ENCODE measurements at regions not wholly inside any gene's neighbourhood (a gene's known extent, or its start where the extent isn't known, plus 50 kb on each side); places are given as distances from the start of the nearest gene placed in this dataset.

- no peak for TF ChIP-seq EP300 (IDR thresholded peaks at IDR 0.05)
- TF ChIP-seq CTCF (IDR thresholded peaks at IDR 0.05), result no peak
Observed at GRCh38 chr18:10190564-10190963, 263.9 kb upstream of the APCDD1 start.
